DMS153 (cell line): ENCODE measurements at regions not wholly inside any gene's neighbourhood (a gene's known extent, or its start where the extent isn't known, plus 50 kb on each side); places are given as distances from the start of the nearest gene placed in this dataset.
"Not testable (repeated sequence)": the region's sequence is repeated elsewhere in the genome, so short reads cannot be mapped to it uniquely, and the experiment has no call there.

ENCODE experiments used
- DNase-seq: peaks from one replicate; lab custom pipeline; 2025; lab: John Stamatoyannopoulos, UW

GRCh38 chr10:121137533-121137932 is 286.4 kb downstream of the WDR11 start:
- no peak for DNase-seq

- DNase-seq, result no peak
These were observed 287.1 kb downstream of the WDR11 start for GRCh38 chr10:121138112-121138860.

- DNase-seq, result no peak
These were observed 287.8 kb downstream of the WDR11 start for GRCh38 chr10:121138918-121139317.

GRCh38 chr10:121145802-121146395 is 294.7 kb downstream of the WDR11 start:
- DNase-seq, result not testable (repeated sequence)

GRCh38 chr10:121148921-121149320 is 297.8 kb downstream of the WDR11 start:
- DNase-seq, result no peak

- no peak for DNase-seq
These were observed 300.9 kb downstream of the WDR11 start for GRCh38 chr10:121152033-121152432.

GRCh38 chr10:121152935-121153334 is 301.8 kb downstream of the WDR11 start:
- no peak for DNase-seq

GRCh38 chr10:121154310-121154709 is 303.1 kb downstream of the WDR11 start:
- no peak for DNase-seq

- DNase-seq, result peak; percentile 72
These were observed 303.7 kb downstream of the WDR11 start for GRCh38 chr10:121154846-121155245.

- peak; percentile 4 for DNase-seq
These were observed 304.7 kb downstream of the WDR11 start for GRCh38 chr10:121155742-121156474.

- no peak for DNase-seq
These were observed 306.8 kb downstream of the WDR11 start for GRCh38 chr10:121157998-121158397.

- DNase-seq, result peak; percentile 93
These were observed 307.9 kb downstream of the WDR11 start for GRCh38 chr10:121158988-121159579.

- no peak for DNase-seq
These were observed 308.5 kb downstream of the WDR11 start for GRCh38 chr10:121159670-121160069.

GRCh38 chr10:121165276-121165675 is 314.1 kb downstream of the WDR11 start:
- no peak for DNase-seq

- DNase-seq, result peak; percentile 79
These were observed 316.5 kb downstream of the WDR11 start for GRCh38 chr10:121167534-121168243.

GRCh38 chr10:121168545-121169216 is 317.5 kb downstream of the WDR11 start:
- DNase-seq, result no peak

GRCh38 chr10:121169406-121169805 is 318.2 kb downstream of the WDR11 start:
- no peak for DNase-seq

GRCh38 chr10:121171825-121172787 is 320.9 kb downstream of the WDR11 start:
- DNase-seq, result no peak

- DNase-seq, result no peak
These were observed 327.8 kb downstream of the WDR11 start for GRCh38 chr10:121179006-121179405.

- DNase-seq, result no peak
These were observed 331.1 kb downstream of the WDR11 start for GRCh38 chr10:121182219-121182618.
